H9 (cell line): ENCODE measurements at regions not wholly inside any gene's neighbourhood (a gene's known extent, or its start where the extent isn't known, plus 50 kb on each side); places are given as distances from the start of the nearest gene placed in this dataset.

Experiments used
- DNase-seq: peaks from one replicate; pipeline ENCODE4 v3.0.0-alpha.2; 2017
- H2AFZ ChIP-seq: one replicate; pipeline ENCODE4 v1.6.1; 2013; ENCODE audit warnings: mild to moderate bottlenecking, low read length, control low read depth, moderate library complexity
- H2AK5ac ChIP-seq: 2 replicates; pipeline ENCODE4 v1.6.1; 2013; ENCODE audit warnings: low read length, control low read depth, mixed read lengths; ENCODE audit not compliant: insufficient read length
- H2BK120ac ChIP-seq: one replicate; pipeline ENCODE4 v1.6.1; 2013; ENCODE audit warnings: low read depth, mild to moderate bottlenecking, low read length, control low read depth, inconsistent platforms; ENCODE audit not compliant: poor library complexity, severe bottlenecking
- H2BK12ac ChIP-seq: 2 replicates; pipeline ENCODE4 v1.6.1; 2013; ENCODE audit warnings: low read length, control low read depth, mixed read lengths, low read depth; ENCODE audit not compliant: insufficient read length
- H2BK15ac ChIP-seq: 2 replicates; pipeline ENCODE4 v1.6.1; 2013; ENCODE audit warnings: low read depth, low read length, control low read depth
- H2BK20ac ChIP-seq: one replicate; pipeline ENCODE4 v1.6.1; 2013; ENCODE audit warnings: low read depth, mild to moderate bottlenecking, low read length, control low read depth, inconsistent platforms; ENCODE audit not compliant: poor library complexity, severe bottlenecking
- H2BK5ac ChIP-seq: 2 replicates; pipeline ENCODE4 v1.6.1; 2013; ENCODE audit warnings: low read length, control low read depth, mixed read lengths; ENCODE audit not compliant: insufficient read length
- H3K14ac ChIP-seq: 2 replicates; pipeline ENCODE4 v1.6.1; 2013; ENCODE audit warnings: low read length, control low read depth; ENCODE audit not compliant: insufficient read depth
- H3K18ac ChIP-seq: 2 replicates; pipeline ENCODE4 v1.6.1; 2013; ENCODE audit warnings: low read depth, mild to moderate bottlenecking, mixed read lengths, low read length, control low read depth; ENCODE audit not compliant: insufficient read length
- H3K23ac ChIP-seq: 2 replicates; pipeline ENCODE4 v1.6.1; 2013; ENCODE audit warnings: low read length, control low read depth, mixed read lengths, low read depth; ENCODE audit not compliant: insufficient read length
- H3K23me2 ChIP-seq: 2 replicates; pipeline ENCODE4 v1.6.1; 2013; ENCODE audit warnings: low read depth, mild to moderate bottlenecking, mixed read lengths, low read length, control low read depth; ENCODE audit not compliant: insufficient read length, poor library complexity, severe bottlenecking
- H3K27ac ChIP-seq: 2 replicates; pipeline ENCODE4 v1.5.1; 2013; ENCODE audit warnings: low read length, control low read depth, mixed read lengths, low read depth; ENCODE audit not compliant: insufficient read length
- H3K27me3 ChIP-seq: 2 replicates; pipeline ENCODE4 v1.6.1; 2013; ENCODE audit warnings: low read length, control low read depth, inconsistent platforms; ENCODE audit not compliant: insufficient read depth
- H3K4ac ChIP-seq: 2 replicates; pipeline ENCODE4 v1.6.1; 2013; ENCODE audit warnings: low read depth, mild to moderate bottlenecking, control low read depth, inconsistent platforms, low read length, moderate library complexity
- H3K4me1 ChIP-seq: 2 replicates; pipeline ENCODE4 v1.6.1; 2013; ENCODE audit warnings: low read length, control low read depth, inconsistent platforms; ENCODE audit not compliant: insufficient read depth
- H3K4me2 ChIP-seq: 2 replicates; pipeline ENCODE4 v1.6.1; 2013; ENCODE audit warnings: low read length, control low read depth, mixed read lengths; ENCODE audit not compliant: insufficient read length, insufficient read depth
- H3K56ac ChIP-seq: 2 replicates; pipeline ENCODE4 v1.6.1; 2013; ENCODE audit warnings: low read depth, mild to moderate bottlenecking, mixed read lengths, low read length, control low read depth; ENCODE audit not compliant: insufficient read length
- H3K79me1 ChIP-seq: 2 replicates; pipeline ENCODE4 v1.6.1; 2013; ENCODE audit warnings: low read depth, mild to moderate bottlenecking, moderate library complexity, low read length, control low read depth, inconsistent platforms; ENCODE audit not compliant: insufficient read depth, poor library complexity, severe bottlenecking
- H3K79me2 ChIP-seq: 2 replicates; pipeline ENCODE4 v1.6.1; 2013; ENCODE audit warnings: low read length, control low read depth, inconsistent platforms; ENCODE audit not compliant: insufficient read depth
- H3K9ac ChIP-seq: 2 replicates; pipeline ENCODE4 v1.6.1; 2013; ENCODE audit warnings: low read length, control low read depth, mixed read lengths; ENCODE audit not compliant: insufficient read length; ENCODE audit errors: extremely low read depth
- H3K9me3 ChIP-seq: one replicate; pipeline ENCODE4 v1.6.1; 2013; ENCODE audit warnings: low read depth, low read length, inconsistent platforms; ENCODE audit not compliant: control insufficient read depth
- H3T11ph ChIP-seq: one replicate; pipeline ENCODE4 v1.6.1; 2013; ENCODE audit warnings: mild to moderate bottlenecking, low read length, control low read depth, inconsistent platforms
- H4K20me1 ChIP-seq: one replicate; pipeline ENCODE4 v1.6.1; 2013; ENCODE audit not compliant: control insufficient read depth, insufficient read length, insufficient read depth
- H4K5ac ChIP-seq: 2 replicates; pipeline ENCODE4 v1.6.1; 2013; ENCODE audit warnings: low read depth, mild to moderate bottlenecking, mixed read lengths, low read length, control low read depth; ENCODE audit not compliant: insufficient read length
- H4K8ac ChIP-seq: replicated peaks from 2 replicates; pipeline ENCODE4 v1.6.1; 2013; ENCODE audit warnings: low read length, control low read depth, mixed read lengths, low read depth; ENCODE audit not compliant: insufficient read length
- H4K91ac ChIP-seq: 2 replicates; pipeline ENCODE4 v1.6.1; 2013; ENCODE audit warnings: low read depth, mild to moderate bottlenecking, moderate library complexity, mixed read lengths, low read length, control low read depth; ENCODE audit not compliant: insufficient read length
- H3K27ac Mint-ChIP-seq, 3 experiments: 2 replicates in 2 of 3; 3 replicates in 1 of 3; pipeline ENCODE4 v1.8.0; 2020 to 2021; ENCODE audit warnings: mixed read lengths in 3 of 3, mild to moderate bottlenecking in 1 of 3, moderate library complexity in 1 of 3
- H3K27me3 Mint-ChIP-seq: 2 replicates; pipeline ENCODE4 v1.8.0; 2021; ENCODE audit warnings: low read depth, mild to moderate bottlenecking, moderate library complexity, mixed read lengths
- H3K36me3 Mint-ChIP-seq, 3 experiments: 2 replicates in 2 of 3; 3 replicates in 1 of 3; pipeline ENCODE4 v1.8.0; 2020 to 2021; ENCODE audit warnings: low read depth in 3 of 3, mixed read lengths in 3 of 3; ENCODE audit not compliant: insufficient read depth in 1 of 3
- H3K4me1 Mint-ChIP-seq, 2 experiments: 2 replicates each; pipeline ENCODE4 v1.8.0; 2020; ENCODE audit warnings: mixed read lengths in 2 of 2
- H3K4me3 Mint-ChIP-seq, 2 experiments: 2 replicates in 1 of 2; 3 replicates in 1 of 2; pipeline ENCODE4 v1.8.0; 2020 to 2021; ENCODE audit warnings: mild to moderate bottlenecking in 2 of 2, mixed read lengths in 2 of 2, moderate library complexity in 1 of 2
- H3K9me3 Mint-ChIP-seq, 2 experiments: 2 replicates in 1 of 2; 3 replicates in 1 of 2; pipeline ENCODE4 v1.8.0; 2020; ENCODE audit warnings: mild to moderate bottlenecking in 2 of 2, mixed read lengths in 2 of 2, moderate library complexity in 1 of 2
- CTCF ChIP-seq: fragments of 200-600 bp; sonication (generic); conservative IDR thresholded peaks from 3 replicates; pipeline ENCODE4 v1.8.0; 2021; ENCODE audit warnings: antibody characterized with exemption, mild to moderate bottlenecking
- WGBS: extraction: QIAGEN DNeasy Blood & Tissue Kit; methylation state at CpG from one replicate; pipeline ENCODE4 v1.1.7; 2013; ENCODE audit warnings: missing lambda C conversion rate, low lambda C conversion rate, mixed read lengths; ENCODE audit not compliant: insufficient read length; ENCODE audit errors: extremely low coverage; 5-methylcytosine and 5-hydroxymethylcytosine counted together

- H3K9me3 ChIP-seq = no peaks in the 10 kb centered on the region
- Mint-ChIP-seq H3K27ac (no peak overlapping the region), H3K9me3 (peaks cover 5 to 8% of the 10 kb centered on the region in 2 experiments; a peak in 4 of 5 replicates), H3K4me3 (no peak overlapping the region), H3K27me3 (no peaks in the 10 kb centered on the region), H3K36me3 (peaks cover 0 to 8% (median 4%) of the 10 kb centered on the region in 3 experiments; a peak in 5 of 7 replicates), H3K4me1 (peaks cover 0 to 4% of the 10 kb centered on the region in 2 experiments; a peak in 2 of 4 replicates)
- no peak overlapping the region for H2AK5ac ChIP-seq
- H3K23me2 ChIP-seq = no peaks in the 10 kb centered on the region
- no CpG with 5 or more reads among the region's 9 CpGs for WGBS
- H2BK120ac ChIP-seq = no peak overlapping the region
- H2AFZ ChIP-seq = no peak overlapping the region
- H3K79me2 ChIP-seq = no peaks in the 10 kb centered on the region
- no peak overlapping the region for H2BK15ac ChIP-seq
- H3K27ac ChIP-seq = no peak overlapping the region
- H3K18ac ChIP-seq = no peak overlapping the region
- no peak overlapping the region for H3K14ac ChIP-seq
- no peak overlapping the region for H2BK20ac ChIP-seq
- no peak for TF ChIP-seq CTCF
- no peak overlapping the region for H2BK12ac ChIP-seq
- no peaks in the 10 kb centered on the region for H3K4me1 ChIP-seq
- H3T11ph ChIP-seq = no peak overlapping the region
- H3K4me2 ChIP-seq = no peak overlapping the region
- no peaks in the 10 kb centered on the region for H3K27me3 ChIP-seq
- DNase-seq = no peak
- no peak overlapping the region for H4K8ac ChIP-seq
- H3K23ac ChIP-seq = no peak overlapping the region
- no peak overlapping the region for H3K4ac ChIP-seq
- no peak overlapping the region for H2BK5ac ChIP-seq
- H4K91ac ChIP-seq = no peak overlapping the region
- no peak overlapping the region for H3K56ac ChIP-seq
- H3K9ac ChIP-seq = no peak overlapping the region
- no peaks in the 10 kb centered on the region for H3K79me1 ChIP-seq
- no peaks in the 10 kb centered on the region for H4K20me1 ChIP-seq
- no peak overlapping the region for H4K5ac ChIP-seq
Measured at GRCh38 chr6:168996356-168996625, 257.4 kb downstream of the THBS2 start.
